ENCODE measurements at regions not wholly inside any gene's neighbourhood (a gene's known extent, or its start where the extent isn't known, plus 50 kb on each side); places are given as distances from the start of the nearest gene placed in this dataset.

GRCh38 chr1:175844877-175845276, 101.5 kb upstream of the TNR start:
- no peaks in the 10 kb centered on the region; a peak in 1 of 7 replicates for H3K27me3 ChIP-seq (replicated peaks in 1 of 4; ENCODE audit: control insufficient read depth in 3 of 4, extremely low read depth in 1 of 4, insufficient read depth in 3 of 4, low read length in 3 of 4)
- no peak overlapping the region for H2AK5ac ChIP-seq (ENCODE audit: low read depth, low read length)
- no peak overlapping the region for H4K5ac ChIP-seq (ENCODE audit: insufficient read length, low read depth, low read length)
- TF ChIP-seq CTCF (IDR thresholded peaks at IDR 0.05; ENCODE audit: control extremely low read depth in 1 of 3, insufficient read depth in 1 of 3, low read depth in 1 of 3, low read length in 3 of 3) (peak in 2 of 3 experiments; percentile 27 to 37; a peak in 2 of 4 replicates), RAD21 (IDR thresholded peaks at IDR 0.05 in 1 of 2, conservative IDR thresholded peaks at IDR 0.05 in 1 of 2; ENCODE audit: low read depth in 2 of 2, low read length in 2 of 2) (peak in 1 of 2 experiments; percentile 37; a peak in 2 of 4 replicates), SAP30 (IDR thresholded peaks at IDR 0.05; ENCODE audit: insufficient read depth, insufficient replicate concordance, low read length) (no peak)
- H3K23ac ChIP-seq (ENCODE audit: insufficient read length), result no peak overlapping the region
- DNase-seq (ENCODE audit: low read depth in 1 of 2, low spot score in 2 of 2) (no peak), FAIRE-seq (no peak)
- no peak overlapping the region for H3K18ac ChIP-seq (ENCODE audit: extremely low read depth, low read length)
- no peak overlapping the region for H3K27ac ChIP-seq (ENCODE audit: low read depth, low read length)
- ChIA-PET POLR2A (ENCODE audit: partially characterized antibody) (no interaction called here), CTCF (ENCODE audit: partially characterized antibody) (interaction anchor here (0.6 to 1.9 kb wide), 13 partner anchors 13 to 978 kb away, joined by 3 to 9 read pairs (median 3); no protein-coding TSS in a partner anchor)
- H3K4me2 ChIP-seq (ENCODE audit: insufficient read depth in 1 of 2, low read depth in 2 of 2, low read length in 2 of 2), result no peak overlapping the region
- H3K36me3 ChIP-seq (ENCODE audit: control insufficient read depth in 2 of 4, insufficient read depth in 4 of 4, low read length in 3 of 4), result no peaks in the 10 kb centered on the region
- 86% methylated on average over 2 of the region's 2 CpGs; no CpG with 5 or more reads in 1 of the 2 experiments for WGBS, 2 experiments (ENCODE audit: extremely low coverage in 1 of 2, insufficient coverage in 1 of 2, insufficient read length in 1 of 2, insufficient replicate concordance in 2 of 2, low coverage in 1 of 2, low lambda C conversion rate in 2 of 2, missing lambda C conversion rate in 1 of 2)
- H3K4me1 ChIP-seq (replicated peaks in 1 of 4; ENCODE audit: control insufficient read depth in 3 of 4, insufficient read depth in 4 of 4, low read length in 3 of 4), result peaks cover 0 to 14% (median 2%) of the 10 kb centered on the region in 4 experiments; a peak in 2 of 7 replicates
- H2BK15ac ChIP-seq (ENCODE audit: low read length), result no peak overlapping the region
- no peak overlapping the region for H3K56ac ChIP-seq (replicated peaks; ENCODE audit: insufficient read length, low read depth, low read length)
- no peak overlapping the region for H3K4ac ChIP-seq (replicated peaks; ENCODE audit: insufficient read length, low read depth, low read length)
- H2BK120ac ChIP-seq (replicated peaks; ENCODE audit: low read depth, low read length), result no peak overlapping the region
- H2BK12ac ChIP-seq (ENCODE audit: low read depth, low read length), result no peak overlapping the region
- no peaks in the 10 kb centered on the region for H3K9me3 ChIP-seq (ENCODE audit: insufficient read depth in 2 of 2, low read depth in 1 of 2, low read length in 1 of 2)
- no peaks in the 10 kb centered on the region for H3K79me1 ChIP-seq (ENCODE audit: low read depth, low read length)
- H3K14ac ChIP-seq (ENCODE audit: insufficient read length), result no peak overlapping the region
- H2BK5ac ChIP-seq (ENCODE audit: low read depth, low read length), result no peak overlapping the region
- H3K4me3 ChIP-seq (ENCODE audit: extremely low read depth in 1 of 4, insufficient read depth in 2 of 4, low read depth in 3 of 4, low read length in 4 of 4), result no peak overlapping the region
- no peak overlapping the region for H4K91ac ChIP-seq (replicated peaks; ENCODE audit: insufficient read length, low read length)
- H3K9ac ChIP-seq (replicated peaks in 1 of 4; ENCODE audit: extremely low read depth in 1 of 4, low read depth in 3 of 4, low read length in 3 of 4), result no peak overlapping the region
- H2BK20ac ChIP-seq (ENCODE audit: low read length), result no peak overlapping the region
- H2AFZ ChIP-seq (ENCODE audit: low read length), result no peak overlapping the region
- no peaks in the 10 kb centered on the region for H3K23me2 ChIP-seq (ENCODE audit: low read depth, low read length)
- no peaks in the 10 kb centered on the region for H3K79me2 ChIP-seq (ENCODE audit: control insufficient read depth in 1 of 2, insufficient read depth in 2 of 2, low read length in 2 of 2)
- H4K20me1 ChIP-seq (replicated peaks in 1 of 2; ENCODE audit: control insufficient read depth in 1 of 2, insufficient read depth in 2 of 2, low read length in 2 of 2), result no peaks in the 10 kb centered on the region
- H4K8ac ChIP-seq (ENCODE audit: extremely low read depth, insufficient read depth, low read length), result no peak overlapping the region
